NCI-H146 treated with DMSO at 0.1 percent for 48 hours (cell line): ENCODE measurements at regions not wholly inside any gene's neighbourhood (a gene's known extent, or its start where the extent isn't known, plus 50 kb on each side); places are given as distances from the start of the nearest gene placed in this dataset.
"Not testable (repeated sequence)": the region's sequence is repeated elsewhere in the genome, so short reads cannot be mapped to it uniquely, and the experiment has no call there.

Experiments used
- DNase-seq: peaks from one replicate; lab custom pipeline; 2025; ENCODE audit not compliant: unreplicated experiment; lab: John Stamatoyannopoulos, UW

GRCh38 chr3:152768478-152768877 lies 66.5 kb upstream of the P2RY1 start:
- DNase-seq = no peak

GRCh38 chr3:152769523-152769922 lies 65.4 kb upstream of the P2RY1 start:
- DNase-seq = no peak

GRCh38 chr3:152770296-152770695 lies 64.6 kb upstream of the P2RY1 start:
- DNase-seq = no peak

DNA sequence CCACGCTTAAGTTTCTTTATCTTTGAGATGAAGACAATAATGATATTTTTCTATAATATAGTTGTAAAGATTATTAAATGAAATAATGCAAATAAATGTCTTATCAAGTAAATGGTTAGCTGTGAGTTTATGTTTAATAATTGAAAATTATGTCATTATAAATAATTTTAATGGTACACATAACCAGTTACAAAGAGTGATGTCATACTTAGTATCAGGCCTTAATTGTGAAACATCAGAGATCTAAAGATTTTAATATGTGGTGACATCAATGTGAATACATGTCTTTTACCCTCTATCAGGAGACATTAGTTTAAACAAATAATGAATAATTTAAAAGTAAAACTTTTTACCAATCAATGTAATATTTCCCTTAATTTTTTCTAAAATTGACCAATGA lies 63.8 kb upstream of the P2RY1 start:
- no peak for DNase-seq

- no peak for DNase-seq
Observed at GRCh38 chr3:152772674-152773225, 62.2 kb upstream of the P2RY1 start.

DNA sequence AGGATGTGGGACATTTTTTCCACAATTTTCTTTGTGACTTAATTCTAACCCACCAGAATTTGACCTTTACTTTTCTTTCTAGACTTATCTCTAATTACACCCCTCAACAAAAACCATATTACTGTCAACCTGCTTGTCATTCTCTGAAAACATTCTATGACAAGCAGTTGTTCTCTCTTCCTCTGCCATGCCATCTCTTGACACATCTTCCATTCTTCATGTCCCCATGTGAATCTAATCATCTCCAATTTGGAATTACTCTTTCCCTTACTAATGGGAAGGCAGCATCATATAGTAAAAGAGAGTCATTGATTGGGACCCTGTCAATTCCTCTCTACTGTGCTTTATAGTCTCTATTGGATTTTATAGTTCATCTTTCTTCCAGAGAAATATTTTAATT lies 61.3 kb upstream of the P2RY1 start:
- DNase-seq = no peak

DNA sequence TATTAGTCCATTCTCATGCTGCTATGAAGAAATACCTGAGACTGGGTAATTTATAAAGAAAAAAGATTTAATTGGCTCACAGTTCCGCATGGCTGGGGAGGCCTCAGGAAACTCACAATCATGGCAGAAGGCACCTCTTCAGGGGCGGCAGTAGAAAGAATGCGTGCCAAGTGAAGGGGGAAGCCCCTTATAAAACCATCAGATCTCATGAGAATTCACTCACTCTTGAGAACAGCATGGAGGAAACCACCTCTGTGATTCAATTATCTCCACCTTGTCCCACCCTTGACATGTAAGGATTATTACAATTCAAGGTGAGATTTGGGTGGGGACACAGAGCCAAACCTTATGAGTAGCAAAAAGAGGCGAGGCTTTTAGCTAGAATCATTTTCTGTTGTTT lies 60.7 kb upstream of the P2RY1 start:
- DNase-seq = not testable (repeated sequence)

DNA sequence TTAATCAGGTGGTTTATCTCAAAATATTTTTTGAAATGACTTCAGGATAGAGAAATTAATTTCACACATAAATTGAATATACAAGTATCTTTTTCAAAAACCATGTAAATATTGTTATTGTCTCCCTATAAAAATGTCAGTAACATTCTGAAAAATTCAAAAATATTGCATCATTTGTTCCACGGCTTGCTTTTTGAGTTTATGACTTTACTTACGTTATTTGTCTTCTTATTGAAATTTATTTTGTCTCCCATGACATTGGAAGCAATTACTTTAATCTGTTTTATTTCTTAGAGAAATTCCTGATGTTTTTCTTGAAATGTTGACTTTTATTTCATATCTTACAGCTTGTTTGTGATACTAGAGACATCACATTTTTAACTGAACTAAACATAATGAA lies 56.9 kb upstream of the P2RY1 start:
- no peak for DNase-seq

- no peak for DNase-seq
Observed at GRCh38 chr3:152779653-152780052, 55.3 kb upstream of the P2RY1 start.

DNA sequence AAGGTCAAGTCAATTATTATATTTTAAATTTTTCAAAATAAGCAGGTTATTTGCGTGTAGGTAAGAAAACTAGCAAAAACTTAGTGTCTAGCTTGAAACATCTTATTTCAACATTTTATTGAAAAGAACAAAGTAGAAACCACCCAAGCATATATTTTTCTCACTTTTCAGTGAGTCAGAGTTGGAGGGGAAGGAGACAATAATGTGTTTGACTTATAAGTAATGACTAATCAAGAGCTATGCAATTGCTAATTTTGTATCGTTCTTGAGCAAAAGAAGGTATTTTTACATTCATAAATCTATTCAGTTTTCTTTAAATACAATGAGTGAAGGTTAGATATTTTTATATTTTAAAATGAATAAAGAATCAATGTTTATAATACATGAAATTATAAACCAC lies 54.4 kb upstream of the P2RY1 start:
- no peak for DNase-seq

GRCh38 chr3:152785051-152785450 lies 49.9 kb upstream of the P2RY1 start:
- DNase-seq = no peak
